Hematopoietic multipotent progenitor cell treated with erythropoietin and hydrocortisone succinate and interleukin-3 and kit ligand, for 17 days (in vitro differentiated cells): ENCODE measurements at regions not wholly inside any gene's neighbourhood (a gene's known extent, or its start where the extent isn't known, plus 50 kb on each side); places are given as distances from the start of the nearest gene placed in this dataset.
A peak's percentile ranks its signal among the peaks of the same experiment; 100 is the strongest.
"Not testable (repeated sequence)": the region's sequence is repeated elsewhere in the genome, so short reads cannot be mapped to it uniquely, and the experiment has no call there.

Experiments used
- DNase-seq: peaks from one replicate; pipeline ENCODE4 v3.0.0-alpha.2; 2015; ENCODE audit warnings: low spot score

GRCh38 chr9:75775966-75776691, 114.3 kb upstream of the PCSK5 start:
- no peak for DNase-seq

- no peak for DNase-seq
Measured at GRCh38 chr9:75780185-75780584, 110.3 kb upstream of the PCSK5 start.

- DNase-seq = no peak
Measured at GRCh38 chr9:75788006-75788634, 102.4 kb upstream of the PCSK5 start.

GRCh38 chr9:75797085-75797580, 93.3 kb upstream of the PCSK5 start:
- no peak for DNase-seq

GRCh38 chr9:75798505-75798904, 92.0 kb upstream of the PCSK5 start:
- no peak for DNase-seq

- DNase-seq = no peak
Measured at GRCh38 chr9:75803130-75803529, 87.3 kb upstream of the PCSK5 start.

GRCh38 chr9:75810063-75810462, 80.4 kb upstream of the PCSK5 start:
- no peak for DNase-seq

- no peak for DNase-seq
Measured at GRCh38 chr9:75811692-75812091, 78.8 kb upstream of the PCSK5 start.

GRCh38 chr9:75812141-75812540, 78.3 kb upstream of the PCSK5 start:
- DNase-seq = no peak

GRCh38 chr9:75814667-75815066, 75.8 kb upstream of the PCSK5 start:
- no peak for DNase-seq

GRCh38 chr9:75820471-75821115, 69.9 kb upstream of the PCSK5 start:
- not testable (repeated sequence) for DNase-seq

- DNase-seq = no peak
Measured at GRCh38 chr9:75823151-75823550, 67.3 kb upstream of the PCSK5 start.

- DNase-seq = no peak
Measured at GRCh38 chr9:75824816-75825568, 65.5 kb upstream of the PCSK5 start.

GRCh38 chr9:75826314-75826713, 64.2 kb upstream of the PCSK5 start:
- peak; percentile 24 for DNase-seq

- DNase-seq = no peak
Measured at GRCh38 chr9:75830303-75830702, 60.2 kb upstream of the PCSK5 start.

- no peak for DNase-seq
Measured at GRCh38 chr9:75833778-75834177, 56.7 kb upstream of the PCSK5 start.

GRCh38 chr9:75834878-75835277, 55.6 kb upstream of the PCSK5 start:
- no peak for DNase-seq
